ENCODE measurements at regions not wholly inside any gene's neighbourhood (a gene's known extent, or its start where the extent isn't known, plus 50 kb on each side); places are given as distances from the start of the nearest gene placed in this dataset.

GRCh38 chr18:42222557-42222956 lies 267.5 kb downstream of the PIK3C3 start:
- TF ChIP-seq, protein P1, sequence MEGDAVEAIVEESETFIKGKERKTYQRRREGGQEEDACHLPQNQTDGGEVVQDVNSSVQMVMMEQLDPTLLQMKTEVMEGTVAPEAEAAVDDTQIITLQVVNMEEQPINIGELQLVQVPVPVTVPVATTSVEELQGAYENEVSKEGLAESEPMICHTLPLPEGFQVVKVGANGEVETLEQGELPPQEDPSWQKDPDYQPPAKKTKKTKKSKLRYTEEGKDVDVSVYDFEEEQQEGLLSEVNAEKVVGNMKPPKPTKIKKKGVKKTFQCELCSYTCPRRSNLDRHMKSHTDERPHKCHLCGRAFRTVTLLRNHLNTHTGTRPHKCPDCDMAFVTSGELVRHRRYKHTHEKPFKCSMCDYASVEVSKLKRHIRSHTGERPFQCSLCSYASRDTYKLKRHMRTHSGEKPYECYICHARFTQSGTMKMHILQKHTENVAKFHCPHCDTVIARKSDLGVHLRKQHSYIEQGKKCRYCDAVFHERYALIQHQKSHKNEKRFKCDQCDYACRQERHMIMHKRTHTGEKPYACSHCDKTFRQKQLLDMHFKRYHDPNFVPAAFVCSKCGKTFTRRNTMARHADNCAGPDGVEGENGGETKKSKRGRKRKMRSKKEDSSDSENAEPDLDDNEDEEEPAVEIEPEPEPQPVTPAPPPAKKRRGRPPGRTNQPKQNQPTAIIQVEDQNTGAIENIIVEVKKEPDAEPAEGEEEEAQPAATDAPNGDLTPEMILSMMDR (IDR thresholded peaks at IDR 0.05) = no peak
- TF ChIP-seq POLR2A (IDR thresholded peaks at IDR 0.05) = no peak

Measured in testis (tissue), 2 donors.